NCI-H1694 treated with DMSO at 0.1 percent for 48 hours (cell line): ENCODE measurements at regions not wholly inside any gene's neighbourhood (a gene's known extent, or its start where the extent isn't known, plus 50 kb on each side); places are given as distances from the start of the nearest gene placed in this dataset.

Source experiments
- DNase-seq: peaks from one replicate; lab custom pipeline; 2025; lab: John Stamatoyannopoulos, UW

DNA sequence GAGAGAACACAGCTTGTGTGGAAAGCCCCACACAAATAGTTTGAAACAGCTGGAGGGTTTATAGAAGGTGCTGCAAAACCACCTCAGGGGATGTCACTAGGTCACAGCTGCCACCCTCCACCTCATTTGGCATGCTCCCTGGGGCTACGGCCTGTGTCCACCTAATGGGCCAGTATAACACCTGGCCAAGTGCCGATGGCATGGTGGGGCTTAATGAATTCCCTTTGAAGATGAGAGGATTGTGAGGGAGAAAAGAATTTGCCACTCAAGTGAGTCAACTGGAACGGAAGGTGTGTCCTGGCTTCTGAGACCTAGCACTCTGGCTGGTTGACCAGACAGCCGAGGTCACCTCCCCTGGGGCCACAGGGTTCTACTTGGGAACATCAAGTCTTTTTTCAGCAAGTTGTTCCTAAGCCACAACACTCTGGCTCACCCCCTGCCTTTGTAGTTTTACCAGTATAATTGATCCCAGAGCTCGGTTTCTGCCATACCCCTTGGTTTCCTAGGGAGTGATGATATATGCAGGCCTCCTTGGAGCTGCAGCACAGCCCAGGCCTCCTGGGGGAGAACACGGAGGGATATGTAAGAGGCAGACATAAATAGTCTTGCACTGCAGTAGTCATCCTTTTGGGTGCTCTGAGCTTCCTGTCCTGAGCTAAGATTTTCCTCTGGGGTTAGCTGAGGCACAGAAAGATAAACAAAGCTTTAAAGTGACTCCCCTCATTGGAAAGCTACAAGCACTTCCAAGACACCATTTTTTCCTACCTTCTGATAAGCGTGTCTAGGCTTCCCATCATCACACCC, 178.2 kb upstream of the LPP start:
- DNase-seq = no peak

- no peak for DNase-seq
These were observed 177.5 kb upstream of the LPP start for GRCh38 chr3:187976365-187976900.

GRCh38 chr3:187977659-187978058, 176.3 kb upstream of the LPP start:
- DNase-seq = no peak

DNA sequence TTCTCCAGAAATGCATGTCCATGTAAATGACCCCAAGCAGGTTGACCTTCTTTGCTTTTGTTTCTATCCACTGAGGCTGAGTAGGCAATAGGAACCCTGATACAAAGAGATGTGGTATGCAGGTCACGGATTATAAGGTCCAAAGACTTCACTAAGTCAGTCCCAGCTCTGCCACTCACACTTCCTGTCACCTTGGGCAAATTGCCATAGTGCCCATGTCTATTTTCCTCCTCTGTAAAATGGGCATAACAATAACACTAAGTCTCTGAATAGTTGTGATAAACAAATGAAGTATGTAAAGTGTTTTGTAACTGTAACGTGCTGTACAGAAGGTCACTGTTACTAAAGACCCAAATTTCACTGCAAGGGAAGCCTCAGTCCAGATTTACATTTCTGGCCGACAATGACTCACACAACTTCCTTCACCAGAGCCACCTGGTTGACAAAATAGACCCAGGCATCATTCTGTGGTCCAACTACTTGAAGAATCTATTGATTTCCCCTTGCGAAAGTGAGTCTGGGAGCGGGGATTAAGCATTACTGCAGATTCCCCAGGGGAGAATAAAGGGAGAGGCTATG, 175.4 kb upstream of the LPP start:
- DNase-seq = no peak

DNA sequence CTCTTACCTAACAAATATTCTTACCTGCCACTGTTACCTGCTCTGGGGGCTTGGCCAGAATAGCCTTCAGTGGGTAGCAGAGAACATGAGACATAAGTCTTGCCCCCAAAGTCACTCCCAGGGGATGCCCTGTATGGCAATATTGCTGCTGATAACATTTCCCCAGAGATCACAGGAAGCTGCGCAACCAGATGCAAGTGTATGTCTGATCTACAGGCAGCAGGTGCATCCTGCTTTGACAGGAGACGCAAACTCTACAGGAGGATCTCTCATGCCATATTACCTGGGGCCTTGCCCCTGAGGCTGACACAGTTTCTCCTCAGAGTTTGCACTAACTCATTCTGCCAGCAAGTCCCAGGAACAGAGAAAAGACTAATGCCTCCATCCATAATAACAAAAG, 174.4 kb upstream of the LPP start:
- DNase-seq = no peak

DNA sequence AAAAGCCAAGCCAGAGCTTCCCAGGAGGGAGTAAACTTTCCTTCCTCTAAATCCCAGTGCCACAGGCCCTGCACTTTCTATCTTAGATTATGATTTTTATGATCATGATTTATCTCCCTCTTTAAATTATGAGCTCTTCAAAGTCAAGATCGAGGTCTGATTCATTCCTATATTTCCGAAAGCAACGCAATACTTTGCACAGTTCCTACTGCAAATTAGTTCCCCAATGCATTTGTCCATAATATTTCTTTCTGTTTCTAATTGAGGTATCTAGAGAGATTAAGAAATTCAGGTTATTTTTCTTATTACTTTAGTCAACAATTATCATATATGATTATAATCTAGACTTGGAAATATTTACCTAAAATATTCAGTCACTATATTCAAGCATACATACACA, 173.1 kb upstream of the LPP start:
- DNase-seq = no peak

DNA sequence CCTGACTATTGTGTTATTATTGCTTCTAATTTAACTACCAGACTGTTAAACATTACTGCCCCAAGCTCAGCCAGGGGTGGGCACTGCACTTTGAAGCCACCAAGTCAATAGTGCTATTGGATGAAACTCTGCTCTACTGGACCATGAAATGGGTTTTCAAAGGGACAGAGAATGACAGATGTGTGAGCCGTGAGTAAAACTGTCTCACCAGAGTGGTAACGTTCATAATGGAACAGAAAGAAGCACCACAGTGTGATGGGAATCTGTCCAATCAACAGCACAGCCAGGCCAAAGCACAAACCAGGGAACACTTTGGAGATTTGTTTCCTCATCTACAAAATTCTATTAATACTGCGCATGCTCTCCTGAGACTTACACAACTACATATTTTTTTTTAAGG, 171.8 kb upstream of the LPP start:
- DNase-seq = no peak

DNA sequence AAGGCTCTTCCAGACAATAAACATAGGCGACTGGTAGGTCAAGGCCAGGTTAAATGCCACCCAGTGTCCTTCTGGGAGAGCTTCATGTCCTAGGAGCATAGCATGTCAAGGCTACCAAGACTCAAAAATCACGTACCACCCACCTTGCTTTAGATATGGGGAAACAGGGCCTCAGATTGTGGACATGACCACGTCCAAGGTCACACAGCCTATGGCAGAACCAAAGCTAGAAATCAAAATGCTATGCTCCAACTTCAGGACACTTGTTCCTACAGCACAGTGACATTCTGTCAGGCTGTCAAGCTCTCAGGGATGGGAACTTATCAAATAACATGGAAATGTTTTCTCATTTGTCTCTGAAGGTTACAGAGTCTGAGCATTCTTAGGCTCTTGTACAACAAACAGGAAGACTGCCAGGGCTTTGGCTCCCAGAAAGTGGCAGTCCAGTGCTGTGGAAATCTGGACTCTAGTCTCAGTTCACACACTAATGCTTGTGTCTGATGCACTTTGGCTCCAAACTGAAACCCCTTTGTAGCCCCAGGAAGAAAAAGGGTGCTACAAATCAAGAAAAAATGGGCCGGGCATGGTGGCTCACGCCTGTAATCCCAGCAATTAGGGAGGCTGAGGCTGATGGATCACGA, 170.4 kb upstream of the LPP start:
- no peak for DNase-seq

- no peak for DNase-seq
These were observed 168.3 kb upstream of the LPP start for GRCh38 chr3:187985647-187986046.

DNA sequence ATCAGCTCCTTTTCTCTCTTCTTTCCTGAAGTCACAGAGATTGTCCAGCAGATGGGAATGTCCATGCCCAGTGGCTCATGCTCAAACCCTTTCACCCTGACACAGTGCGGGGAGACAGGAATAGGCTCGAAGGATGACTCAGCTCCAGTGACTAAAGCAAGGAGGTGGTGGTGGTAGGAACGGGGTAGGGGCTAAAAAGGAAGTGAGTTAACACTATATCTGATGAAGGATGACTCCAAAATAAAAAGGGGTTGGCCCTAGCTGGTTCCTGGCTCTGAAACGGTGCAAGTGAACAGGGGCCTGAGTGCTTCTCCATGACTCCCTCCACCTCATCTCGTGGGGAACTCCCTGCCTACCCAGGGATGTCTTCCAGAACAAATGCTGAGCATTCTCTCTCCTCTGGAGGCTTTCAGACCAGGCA, 167.4 kb upstream of the LPP start:
- no peak for DNase-seq

- no peak for DNase-seq
These were observed 166.8 kb upstream of the LPP start for GRCh38 chr3:187987187-187987586.

DNA sequence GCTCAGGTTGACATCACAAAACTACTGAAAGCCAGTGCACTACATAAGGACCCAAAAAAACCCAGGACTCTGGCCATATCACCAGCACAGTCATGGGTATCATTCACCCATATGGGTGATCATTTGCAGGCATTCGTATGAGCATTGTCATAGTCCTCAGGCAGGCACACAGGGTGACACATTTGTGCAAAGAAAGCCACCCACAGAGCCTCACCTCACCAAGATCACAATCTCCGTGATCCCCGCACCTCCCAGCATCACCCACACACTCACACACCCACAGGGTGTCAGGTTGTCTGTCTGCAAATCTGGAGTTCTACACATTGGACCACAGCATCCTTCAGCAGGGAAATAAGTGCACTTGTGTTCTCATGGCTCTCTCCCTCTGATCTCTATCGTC, 166.0 kb upstream of the LPP start:
- no peak for DNase-seq

DNA sequence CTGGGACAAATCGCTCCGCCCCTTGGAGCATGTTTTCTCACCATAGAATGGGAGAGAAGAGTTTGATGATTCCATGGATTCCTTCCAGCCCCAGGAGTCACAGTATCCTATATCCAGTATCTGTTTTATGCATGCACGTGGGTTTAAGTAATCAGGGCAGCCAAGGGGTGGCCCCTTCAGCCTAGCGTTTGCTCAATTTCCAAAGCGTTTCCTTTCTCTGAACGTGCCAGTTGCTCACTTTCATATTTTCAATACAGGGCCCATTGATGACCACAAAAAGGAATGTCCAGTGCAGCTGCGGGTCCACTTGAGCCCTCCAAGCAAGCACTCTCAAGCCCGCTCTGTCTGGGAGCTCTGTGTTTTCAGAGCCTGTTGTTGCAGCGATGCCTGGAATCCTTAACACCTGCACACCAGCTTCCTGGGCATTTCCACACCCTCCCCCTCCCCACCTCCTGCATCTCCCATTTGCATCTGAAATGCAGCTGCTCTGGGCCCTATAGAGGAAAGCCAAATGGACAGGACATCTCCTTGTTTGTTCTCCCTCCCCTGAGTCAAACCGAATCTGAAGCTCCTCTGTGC, 164.3 kb upstream of the LPP start:
- no peak for DNase-seq

DNA sequence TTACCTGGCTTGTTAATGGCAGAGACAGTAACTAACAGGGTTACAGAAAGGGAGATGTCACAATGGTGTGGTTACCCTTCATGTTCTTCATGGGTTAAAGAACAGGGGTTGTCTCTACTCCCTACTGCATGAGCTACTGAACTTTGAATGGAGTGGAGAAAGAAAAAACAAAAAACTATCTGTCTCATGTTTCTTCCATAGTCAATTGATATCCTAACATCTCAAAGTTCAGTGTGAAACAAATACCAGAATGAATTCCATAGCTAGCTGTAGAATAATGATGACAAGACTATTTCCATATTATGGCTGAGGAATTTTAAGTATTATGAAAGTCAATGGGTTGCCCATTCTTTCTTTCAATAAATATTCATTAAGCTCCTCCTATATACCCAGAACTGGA, 161.3 kb upstream of the LPP start:
- no peak for DNase-seq

GRCh38 chr3:187994221-187995042, 159.5 kb upstream of the LPP start:
- no peak for DNase-seq

GRCh38 chr3:187995043-187995400, 158.9 kb upstream of the LPP start:
- DNase-seq = no peak

DNA sequence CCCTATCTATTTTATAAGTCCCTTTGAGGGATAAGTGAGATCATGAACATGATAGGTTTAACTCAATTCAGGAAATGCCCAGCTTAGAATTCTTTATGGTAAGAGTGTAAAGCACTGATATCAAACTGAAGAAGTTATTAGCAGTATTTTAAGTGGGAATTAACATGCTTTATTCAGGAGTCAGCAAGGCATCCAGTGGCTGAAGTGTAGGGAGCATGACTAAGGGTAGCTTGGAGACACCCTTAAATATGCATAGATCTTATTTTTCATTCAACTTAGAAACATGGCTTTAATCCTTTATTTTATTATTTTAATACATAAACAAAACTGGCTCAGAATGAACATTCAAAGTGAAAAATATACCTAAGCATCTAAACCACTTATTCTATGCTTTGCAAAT, 158.3 kb upstream of the LPP start:
- DNase-seq = no peak

DNA sequence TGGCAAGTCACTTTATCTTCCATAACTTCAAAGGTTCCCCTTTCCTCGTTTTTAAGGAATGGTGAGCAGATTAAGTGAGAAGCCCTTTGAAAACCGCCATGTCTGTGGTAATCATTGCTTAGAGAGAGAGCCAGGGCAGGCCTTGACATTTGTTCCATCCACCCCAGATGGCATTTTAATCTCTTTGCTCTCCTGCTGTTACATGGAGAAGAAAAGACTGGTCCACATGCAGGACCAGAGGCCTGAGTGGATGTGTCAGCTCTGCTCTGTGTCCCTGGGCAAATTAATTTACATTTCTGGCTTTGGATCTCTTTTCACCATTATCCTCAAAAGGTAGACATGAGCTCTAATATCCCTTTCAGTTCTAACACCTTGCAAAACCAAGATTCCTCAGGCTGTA, 157.3 kb upstream of the LPP start:
- no peak for DNase-seq

GRCh38 chr3:187997490-187997889, 156.5 kb upstream of the LPP start:
- no peak for DNase-seq

- no peak for DNase-seq
These were observed 155.9 kb upstream of the LPP start for GRCh38 chr3:187997946-187998561.

GRCh38 chr3:187998611-187999010, 155.3 kb upstream of the LPP start:
- DNase-seq = no peak

GRCh38 chr3:187999821-188000220, 154.1 kb upstream of the LPP start:
- DNase-seq = no peak
